NB4 (cell line): ENCODE measurements at regions not wholly inside any gene's neighbourhood (a gene's known extent, or its start where the extent isn't known, plus 50 kb on each side); places are given as distances from the start of the nearest gene placed in this dataset.

Experiments
- DNase-seq: peaks from one replicate; pipeline ENCODE4 v3.0.0; 2010; ENCODE audit warnings: low read depth
- H3K4me3 ChIP-seq: one replicate; pipeline ENCODE4 v1.5.1; 2011; ENCODE audit warnings: mild to moderate bottlenecking, low read depth, low read length, moderate library complexity
- CTCF ChIP-seq: IDR thresholded peaks from one replicate; pipeline ENCODE4 v1.5.1; 2012; ENCODE audit warnings: low read depth, low read length
- MAX ChIP-seq: IDR thresholded peaks from 2 replicates; pipeline ENCODE4 v1.6.1; 2011; ENCODE audit warnings: low read depth, low read length
- MYC ChIP-seq: IDR thresholded peaks from 2 replicates; pipeline ENCODE4 v1.6.1; 2011; ENCODE audit warnings: low read depth, low read length
- POLR2A ChIP-seq: IDR thresholded peaks from 2 replicates; pipeline ENCODE4 v1.6.1; 2011; ENCODE audit warnings: mild to moderate bottlenecking; ENCODE audit not compliant: insufficient read length; ENCODE audit errors: extremely low read depth

DNA sequence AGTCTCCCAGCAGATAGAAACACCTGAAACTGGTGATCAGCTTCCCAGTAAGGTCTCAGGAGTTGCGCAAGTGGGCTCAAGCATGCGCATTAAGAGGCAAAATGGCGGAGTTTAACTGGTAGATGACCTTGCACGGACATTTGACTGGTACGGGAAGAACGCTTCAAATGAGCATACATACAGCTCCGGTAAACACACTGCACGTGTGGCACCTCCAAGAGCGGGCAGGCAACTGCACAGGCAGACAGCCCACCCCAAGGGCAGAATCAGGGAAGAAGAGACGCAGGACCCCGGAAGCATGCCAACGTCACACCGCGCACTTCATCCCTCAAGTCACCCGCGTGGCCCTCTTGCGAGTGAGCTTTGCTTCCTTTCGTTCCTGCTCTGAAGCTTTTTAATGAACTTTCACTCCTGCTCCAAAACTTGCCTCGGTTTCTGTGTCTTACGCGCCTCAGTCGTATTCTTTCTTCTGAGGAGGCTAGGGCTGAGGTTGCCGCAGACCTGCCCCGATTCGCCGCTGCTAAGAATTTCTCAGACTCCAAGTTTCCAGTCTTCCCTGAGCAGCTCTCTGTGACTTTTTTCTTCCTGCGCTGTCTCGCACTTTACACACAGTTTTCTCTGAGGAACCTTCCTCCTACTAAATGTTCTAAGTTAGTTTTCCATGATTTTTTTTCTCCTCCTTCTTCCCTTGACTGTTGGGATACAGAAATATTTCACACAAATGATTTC lies 180.7 kb upstream of the ZFP42 start:
- TF ChIP-seq POLR2A (no peak), MAX (no peak), CTCF (no peak), MYC (no peak)
- DNase-seq = no peak
- H3K4me3 ChIP-seq = no peak overlapping the region

- H3K4me3 ChIP-seq = no peak overlapping the region
- DNase-seq = no peak
- TF ChIP-seq POLR2A (no peak), CTCF (no peak), MYC (no peak), MAX (no peak)
Measured at GRCh38 chr4:187826725-187827124, 168.8 kb upstream of the ZFP42 start.

- no peak overlapping the region for H3K4me3 ChIP-seq
- no peak for TF ChIP-seq MYC
- no peak for TF ChIP-seq CTCF
- no peak for DNase-seq
Measured at GRCh38 chr4:187827631-187828030, 167.9 kb upstream of the ZFP42 start.

DNA sequence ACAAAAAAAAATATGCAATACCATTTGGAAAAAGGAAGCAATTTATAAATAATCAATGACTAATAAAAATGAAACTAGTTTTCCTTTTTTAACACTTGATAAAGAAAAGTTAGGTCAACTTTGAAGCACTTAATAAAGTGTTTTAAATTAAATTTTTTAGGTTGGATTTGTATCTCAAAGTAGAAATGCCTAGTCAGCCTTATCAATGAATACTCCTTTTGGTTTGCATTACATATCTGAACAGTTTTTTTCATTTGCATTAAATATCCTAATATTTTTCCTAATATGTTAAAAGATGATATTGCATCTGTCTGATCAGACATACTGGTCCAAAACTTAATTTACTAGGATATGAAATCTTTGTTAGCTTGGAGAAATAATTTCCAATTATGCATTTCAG lies 155.8 kb upstream of the ZFP42 start:
- TF ChIP-seq POLR2A = no peak
- TF ChIP-seq CTCF = no peak
- no peak for TF ChIP-seq MAX
- no peak for TF ChIP-seq MYC
- no peak for DNase-seq
- H3K4me3 ChIP-seq = no peak overlapping the region

- no peak overlapping the region for H3K4me3 ChIP-seq
- DNase-seq = no peak
- no peak for TF ChIP-seq POLR2A
- TF ChIP-seq CTCF = no peak
- no peak for TF ChIP-seq MYC
- TF ChIP-seq MAX = no peak
Measured at GRCh38 chr4:187840814-187841213, 154.8 kb upstream of the ZFP42 start.
